ENCODE measurements at regions not wholly inside any gene's neighbourhood (a gene's known extent, or its start where the extent isn't known, plus 50 kb on each side); places are given as distances from the start of the nearest gene placed in this dataset.

GRCh38 chr4:56260320-56260719 lies 127.0 kb downstream of the AASDH start:
- TF ChIP-seq CTCF (IDR thresholded peaks at IDR 0.05; ENCODE audit: low read depth, low read length) (no peak), POLR2A (IDR thresholded peaks at IDR 0.05; ENCODE audit: extremely low read depth, insufficient read length) (no peak), MAX (IDR thresholded peaks at IDR 0.05; ENCODE audit: low read depth, low read length) (no peak)
